GM21423 (cell line): ENCODE measurements at regions not wholly inside any gene's neighbourhood (a gene's known extent, or its start where the extent isn't known, plus 50 kb on each side); places are given as distances from the start of the nearest gene placed in this dataset.

Experiments
- ATAC-seq: cut with Tn5 transposase; IDR thresholded peaks from one replicate; pipeline ENCODE4 v1.9.1; 2021; ENCODE audit warnings: mild to moderate bottlenecking, moderate library complexity; ENCODE audit not compliant: unreplicated experiment

- ATAC-seq, result no peak
Measured at GRCh38 chr4:116872941-116873340, 212.4 kb downstream of the TRAM1L1 start.

- no peak for ATAC-seq
Measured at GRCh38 chr4:116872308-116872707, 213.1 kb downstream of the TRAM1L1 start.

GRCh38 chr4:116870686-116871085 lies 214.7 kb downstream of the TRAM1L1 start:
- ATAC-seq, result no peak

GRCh38 chr4:116866106-116866505 lies 219.3 kb downstream of the TRAM1L1 start:
- ATAC-seq, result no peak

GRCh38 chr4:116862592-116862991 lies 222.8 kb downstream of the TRAM1L1 start:
- ATAC-seq, result no peak

GRCh38 chr4:116860891-116861290 lies 224.5 kb downstream of the TRAM1L1 start:
- ATAC-seq, result no peak

GRCh38 chr4:116849620-116850019 lies 235.8 kb downstream of the TRAM1L1 start:
- no peak for ATAC-seq

GRCh38 chr4:116847616-116848015 lies 237.8 kb downstream of the TRAM1L1 start:
- no peak for ATAC-seq

- no peak for ATAC-seq
Measured at GRCh38 chr4:116839826-116840225, 245.6 kb downstream of the TRAM1L1 start.

- ATAC-seq, result no peak
Measured at GRCh38 chr4:116838609-116839008, 246.8 kb downstream of the TRAM1L1 start.

- no peak for ATAC-seq
Measured at GRCh38 chr4:116829187-116829586, 256.2 kb downstream of the TRAM1L1 start.

GRCh38 chr4:116824172-116824571 lies 261.2 kb downstream of the TRAM1L1 start:
- no peak for ATAC-seq

GRCh38 chr4:116811730-116812129 lies 273.6 kb downstream of the TRAM1L1 start:
- no peak for ATAC-seq

GRCh38 chr4:116796022-116796421 lies 289.4 kb downstream of the TRAM1L1 start:
- ATAC-seq, result no peak

- no peak for ATAC-seq
Measured at GRCh38 chr4:116788723-116789122, 296.7 kb downstream of the TRAM1L1 start.

GRCh38 chr4:116755051-116755450 lies 330.3 kb downstream of the TRAM1L1 start:
- ATAC-seq, result no peak

GRCh38 chr4:116752027-116752426 lies 333.3 kb downstream of the TRAM1L1 start:
- ATAC-seq, result no peak

- ATAC-seq, result no peak
Measured at GRCh38 chr4:116736756-116737155, 348.6 kb downstream of the TRAM1L1 start.

- no peak for ATAC-seq
Measured at GRCh38 chr4:116734178-116734577, 351.2 kb downstream of the TRAM1L1 start.

GRCh38 chr4:116733370-116733769 lies 352.0 kb downstream of the TRAM1L1 start:
- no peak for ATAC-seq

GRCh38 chr4:116726523-116726922 lies 358.9 kb downstream of the TRAM1L1 start:
- no peak for ATAC-seq

- peak; percentile 93 for ATAC-seq
Measured at GRCh38 chr4:116724249-116724648, 361.1 kb downstream of the TRAM1L1 start.

- ATAC-seq, result no peak
Measured at GRCh38 chr4:116705466-116705865, 379.9 kb downstream of the TRAM1L1 start.

GRCh38 chr4:116702949-116703348 lies 382.4 kb downstream of the TRAM1L1 start:
- no peak for ATAC-seq
